Neural crest cell (in vitro differentiated cells): ENCODE measurements at regions not wholly inside any gene's neighbourhood (a gene's known extent, or its start where the extent isn't known, plus 50 kb on each side); places are given as distances from the start of the nearest gene placed in this dataset.
A peak's percentile ranks its signal among the peaks of the same experiment; 100 is the strongest.

Experiments
- DNase-seq: peaks from one replicate; pipeline ENCODE4 v3.0.0; 2021; ENCODE audit warnings: low read depth, mixed read lengths, low spot score
- H3K27ac Mint-ChIP-seq: one replicate; pipeline ENCODE4 v1.8.0; 2021; ENCODE audit warnings: mild to moderate bottlenecking, mixed read lengths; ENCODE audit not compliant: unreplicated experiment
- H3K27me3 Mint-ChIP-seq: 2 replicates; pipeline ENCODE4 v1.8.0; 2021; ENCODE audit warnings: low read depth, mild to moderate bottlenecking, mixed read lengths
- H3K36me3 Mint-ChIP-seq: 2 replicates; pipeline ENCODE4 v1.8.0; 2021; ENCODE audit warnings: low read depth, mild to moderate bottlenecking, mixed read lengths
- H3K4me1 Mint-ChIP-seq: 2 replicates; pipeline ENCODE4 v1.8.0; 2021; ENCODE audit warnings: mixed read lengths
- H3K4me3 Mint-ChIP-seq: one replicate; pipeline ENCODE4 v1.8.0; 2021; ENCODE audit warnings: mild to moderate bottlenecking, mixed read lengths
- H3K9me3 Mint-ChIP-seq: 2 replicates; pipeline ENCODE4 v1.8.0; 2021; ENCODE audit warnings: mixed read lengths
- TF ChIP-seq, protein P1 (sequence below): fragments of 200-600 bp; sonication (generic); conservative IDR thresholded peaks from 2 replicates; pipeline ENCODE4 v1.5.0; 2021; ENCODE audit warnings: antibody characterized with exemption, mild to moderate bottlenecking

DNA sequence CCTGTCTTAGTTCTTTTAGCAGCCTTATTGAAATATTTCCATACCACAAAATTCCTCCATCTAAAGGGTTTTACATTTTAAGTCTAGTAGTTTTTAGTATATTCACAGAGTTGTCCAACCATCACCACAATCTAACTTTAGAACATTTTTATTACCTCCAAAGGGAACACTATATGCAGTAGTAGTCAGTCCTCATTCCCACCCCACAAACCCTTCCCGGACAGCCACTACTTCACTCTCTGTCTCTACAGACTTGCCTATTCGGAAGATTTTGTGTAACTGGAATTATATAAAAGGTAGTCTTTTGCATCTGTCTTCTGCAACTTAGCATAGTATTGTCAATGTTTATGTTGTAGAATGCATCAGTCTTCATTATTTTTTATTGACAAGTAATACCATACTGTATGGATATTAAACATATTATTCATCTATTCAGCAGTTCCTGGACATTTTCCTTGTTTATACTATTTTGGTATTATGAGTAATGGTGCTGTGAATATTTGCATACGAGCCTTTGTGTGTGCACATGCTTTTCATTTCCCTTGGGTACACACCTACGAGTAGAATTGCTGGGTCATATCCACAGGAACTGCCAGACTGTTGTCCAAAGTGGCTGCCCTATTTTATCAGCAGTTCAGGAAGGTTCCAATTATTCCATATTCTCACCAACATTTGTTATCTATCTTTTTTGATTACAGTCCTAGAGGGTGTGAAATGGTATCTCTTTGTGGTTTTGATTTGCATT is 60.9 kb upstream of the LANCL2 start:
- Mint-ChIP-seq H3K9me3 (no peaks in the 10 kb centered on the region), H3K4me3 (no peak overlapping the region), H3K27me3 (peaks cover 39% of the 10 kb centered on the region), H3K4me1 (no peaks in the 10 kb centered on the region), H3K27ac (no peak overlapping the region), H3K36me3 (no peaks in the 10 kb centered on the region)
- TF ChIP-seq, protein P1, sequence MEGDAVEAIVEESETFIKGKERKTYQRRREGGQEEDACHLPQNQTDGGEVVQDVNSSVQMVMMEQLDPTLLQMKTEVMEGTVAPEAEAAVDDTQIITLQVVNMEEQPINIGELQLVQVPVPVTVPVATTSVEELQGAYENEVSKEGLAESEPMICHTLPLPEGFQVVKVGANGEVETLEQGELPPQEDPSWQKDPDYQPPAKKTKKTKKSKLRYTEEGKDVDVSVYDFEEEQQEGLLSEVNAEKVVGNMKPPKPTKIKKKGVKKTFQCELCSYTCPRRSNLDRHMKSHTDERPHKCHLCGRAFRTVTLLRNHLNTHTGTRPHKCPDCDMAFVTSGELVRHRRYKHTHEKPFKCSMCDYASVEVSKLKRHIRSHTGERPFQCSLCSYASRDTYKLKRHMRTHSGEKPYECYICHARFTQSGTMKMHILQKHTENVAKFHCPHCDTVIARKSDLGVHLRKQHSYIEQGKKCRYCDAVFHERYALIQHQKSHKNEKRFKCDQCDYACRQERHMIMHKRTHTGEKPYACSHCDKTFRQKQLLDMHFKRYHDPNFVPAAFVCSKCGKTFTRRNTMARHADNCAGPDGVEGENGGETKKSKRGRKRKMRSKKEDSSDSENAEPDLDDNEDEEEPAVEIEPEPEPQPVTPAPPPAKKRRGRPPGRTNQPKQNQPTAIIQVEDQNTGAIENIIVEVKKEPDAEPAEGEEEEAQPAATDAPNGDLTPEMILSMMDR, result no peak
- DNase-seq, result no peak

DNA sequence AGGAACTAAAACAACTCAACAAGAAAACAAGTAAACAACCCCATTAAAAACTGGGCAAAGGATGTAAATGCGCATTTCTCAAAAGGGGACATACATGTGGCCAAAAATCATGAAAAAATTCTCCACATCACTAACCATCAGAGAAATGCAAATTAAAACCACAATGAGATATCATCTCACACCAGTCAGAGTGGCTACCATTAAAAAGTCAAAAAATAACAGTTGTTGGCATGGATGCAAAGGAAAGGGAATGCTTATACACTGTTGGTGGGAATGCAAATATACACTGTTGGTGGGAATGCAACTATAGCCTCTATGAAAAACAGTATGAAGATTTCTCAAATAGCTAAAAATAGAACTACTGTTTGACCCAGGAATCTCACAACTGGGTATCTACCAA is 60.0 kb upstream of the LANCL2 start:
- Mint-ChIP-seq H3K27ac (no peak overlapping the region), H3K36me3 (no peaks in the 10 kb centered on the region), H3K4me1 (no peaks in the 10 kb centered on the region), H3K27me3 (peaks cover 38% of the 10 kb centered on the region), H3K4me3 (no peak overlapping the region), H3K9me3 (no peaks in the 10 kb centered on the region)
- DNase-seq, result no peak
- TF ChIP-seq, protein P1, result no peak

DNA sequence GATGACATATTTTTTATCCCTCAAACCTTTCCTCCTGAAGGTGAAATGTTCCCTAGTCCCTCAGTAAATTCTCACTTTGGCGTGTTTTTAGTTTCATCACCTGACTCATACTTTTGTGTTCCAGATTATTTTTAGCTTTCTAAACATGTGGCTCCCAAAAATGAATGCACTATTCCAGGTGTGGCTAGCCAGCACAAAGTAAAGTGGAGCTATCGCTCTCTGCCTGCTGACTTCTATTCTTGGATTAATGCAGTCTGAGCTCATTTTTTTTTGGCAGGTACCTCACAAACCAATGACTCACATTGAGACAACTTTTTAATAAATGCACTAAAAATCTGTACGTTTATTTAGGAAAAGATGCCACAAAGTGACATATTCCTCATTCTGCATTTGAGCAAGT is 58.8 kb upstream of the LANCL2 start:
- DNase-seq, result no peak
- peaks cover 6% of the 10 kb centered on the region for H3K9me3 Mint-ChIP-seq
- peaks cover 36% of the 10 kb centered on the region for H3K27me3 Mint-ChIP-seq
- H3K4me3 Mint-ChIP-seq, result no peak overlapping the region
- no peaks in the 10 kb centered on the region for H3K36me3 Mint-ChIP-seq
- TF ChIP-seq, protein P1, result no peak
- peak overlapping the region; percentile 28 for H3K27ac Mint-ChIP-seq
- no peaks in the 10 kb centered on the region for H3K4me1 Mint-ChIP-seq

DNA sequence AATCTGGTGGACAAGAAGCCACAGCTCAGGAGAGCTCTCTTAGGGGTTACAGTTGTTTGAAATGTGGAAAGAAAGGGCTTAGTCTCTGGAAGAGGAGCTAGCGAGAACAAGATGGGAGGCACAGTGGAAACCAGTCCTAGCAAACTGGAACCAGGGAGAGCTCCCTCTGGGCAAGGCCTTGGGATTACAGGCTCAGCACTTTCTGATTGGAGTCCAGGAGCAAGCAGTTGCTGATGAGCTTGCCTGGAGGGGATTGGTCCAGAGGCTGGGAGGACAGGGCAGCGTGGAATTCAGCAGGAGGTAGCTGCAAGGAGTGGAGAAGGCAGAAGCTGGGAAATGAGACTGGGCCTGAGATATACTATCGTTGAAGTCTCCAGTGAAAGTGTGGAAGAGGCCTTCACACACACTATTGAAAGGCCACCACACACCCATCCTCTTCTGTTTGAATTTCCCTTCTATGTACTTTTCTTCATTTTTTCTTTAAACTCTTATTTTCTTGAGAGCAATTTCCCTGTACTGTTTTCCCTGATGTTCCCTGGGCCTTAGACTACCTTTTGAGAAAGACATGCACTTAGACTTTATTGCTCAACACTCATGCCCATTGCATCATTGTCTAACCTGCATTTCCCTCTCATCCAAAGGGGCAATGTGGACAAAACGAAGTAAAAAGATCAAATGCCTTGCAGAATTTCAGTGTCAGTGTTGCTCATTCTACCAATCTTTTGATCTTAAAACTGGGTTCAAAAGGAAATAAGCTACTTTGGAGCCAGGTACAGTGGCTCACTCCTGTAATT is 57.8 kb upstream of the LANCL2 start:
- Mint-ChIP-seq H3K4me3 (no peak overlapping the region), H3K27ac (no peak overlapping the region), H3K4me1 (no peaks in the 10 kb centered on the region), H3K36me3 (peaks cover under 1% of the 10 kb centered on the region), H3K9me3 (peaks cover 9% of the 10 kb centered on the region), H3K27me3 (peaks cover 30% of the 10 kb centered on the region)
- TF ChIP-seq, protein P1, result no peak
- DNase-seq, result no peak

DNA sequence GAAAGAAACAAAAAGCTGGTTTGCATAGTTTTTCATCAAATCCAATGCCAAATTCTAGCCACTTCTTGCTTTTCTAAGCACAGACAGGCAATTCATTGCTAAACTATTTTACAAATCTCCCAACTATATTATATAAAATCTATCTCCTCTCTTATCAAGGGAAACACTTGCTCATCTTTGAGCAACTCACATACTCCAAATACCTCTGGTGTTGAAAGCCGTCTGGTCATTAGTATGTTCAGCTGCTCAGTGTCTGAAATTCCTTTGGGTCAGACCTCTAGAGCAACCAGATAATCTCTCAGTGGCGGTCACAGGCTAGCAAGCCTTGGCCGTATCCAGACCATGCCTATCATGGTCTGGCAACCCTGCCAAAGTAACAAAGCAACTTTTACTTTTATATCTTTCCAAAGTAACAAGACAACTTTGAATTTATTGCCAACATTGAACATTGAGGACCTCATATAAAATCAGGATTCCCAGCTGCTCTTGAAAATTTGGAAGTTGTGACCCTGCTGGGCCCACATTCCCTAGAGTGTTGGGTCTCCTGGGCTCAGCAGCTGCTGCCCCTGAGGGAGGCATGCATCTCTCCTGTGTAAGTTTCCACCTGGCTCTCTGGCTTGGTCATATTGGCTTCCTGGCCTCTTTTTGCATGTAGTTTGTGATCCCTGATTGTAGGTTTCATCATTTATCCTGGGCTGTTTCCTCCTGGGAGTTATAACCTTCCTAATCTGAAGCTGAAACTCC is 56.8 kb upstream of the LANCL2 start:
- peaks cover 25% of the 10 kb centered on the region for H3K27me3 Mint-ChIP-seq
- H3K4me3 Mint-ChIP-seq, result no peak overlapping the region
- no peak for DNase-seq
- TF ChIP-seq, protein P1, result no peak
- H3K36me3 Mint-ChIP-seq, result peaks cover 4% of the 10 kb centered on the region
- H3K9me3 Mint-ChIP-seq, result peaks cover 12% of the 10 kb centered on the region
- H3K27ac Mint-ChIP-seq, result no peak overlapping the region
- no peaks in the 10 kb centered on the region for H3K4me1 Mint-ChIP-seq
